Neutrophil (primary cell): ENCODE measurements at regions not wholly inside any gene's neighbourhood (a gene's known extent, or its start where the extent isn't known, plus 50 kb on each side); places are given as distances from the start of the nearest gene placed in this dataset.

Experiments
- H3K27ac ChIP-seq: fragments of 200-600 bp; sonication (generic); 2 replicates; pipeline ENCODE4 v1.5.1; 2016; ENCODE audit warnings: mild to moderate bottlenecking, moderate library complexity
- H3K27me3 ChIP-seq: fragments of 200-600 bp; sonication (generic); 2 replicates; pipeline ENCODE4 v1.6.0; 2016; ENCODE audit warnings: mild to moderate bottlenecking
- H3K36me3 ChIP-seq: fragments of 200-600 bp; sonication (generic); 2 replicates; pipeline ENCODE4 v1.5.1; 2017
- H3K4me1 ChIP-seq, 2 experiments: fragments of 200-600 bp in 1 of 2; sonication (generic) in 1 of 2; 1 replicate in 1 of 2; 2 replicates in 1 of 2; pipeline versions ENCODE4 v1.5.1 to v1.6.1; 2013 to 2016; ENCODE audit warnings: low read depth in 1 of 2, low read length in 1 of 2, mild to moderate bottlenecking in 1 of 2, moderate library complexity in 1 of 2; ENCODE audit not compliant: control insufficient read depth in 1 of 2, insufficient read depth in 1 of 2
- H3K4me3 ChIP-seq, 2 experiments: fragments of 200-600 bp in 1 of 2; sonication (generic) in 1 of 2; 1 replicate in 1 of 2; 2 replicates in 1 of 2; pipeline ENCODE4 v1.5.1; 2013 to 2016; ENCODE audit warnings: low read depth in 1 of 2, low read length in 1 of 2, mild to moderate bottlenecking in 1 of 2, moderate library complexity in 1 of 2
- H3K9me3 ChIP-seq: fragments of 200-600 bp; sonication (generic); 2 replicates; pipeline ENCODE4 v1.5.1; 2016
- CTCF ChIP-seq: fragments of 200-600 bp; sonication (generic); IDR thresholded peaks from 2 replicates; pipeline ENCODE4 v1.5.1; 2016; ENCODE audit warnings: antibody characterized with exemption

- no peaks in the 10 kb centered on the region for H3K9me3 ChIP-seq
- H3K36me3 ChIP-seq = no peaks in the 10 kb centered on the region
- H3K4me1 ChIP-seq = peaks cover 0 to 5% of the 10 kb centered on the region in 2 experiments
- H3K27ac ChIP-seq = peak overlapping the region; percentile 51
- no peak overlapping the region for H3K4me3 ChIP-seq
- H3K27me3 ChIP-seq = peaks cover 18% of the 10 kb centered on the region
- TF ChIP-seq CTCF = no peak
Observed at GRCh38 chr15:69603369-69604071, 150.9 kb downstream of the RPLP1 start.

- Histone ChIP-seq H3K27me3 (peaks cover 13% of the 10 kb centered on the region), H3K36me3 (no peaks in the 10 kb centered on the region), H3K4me1 (peaks cover 0 to 5% of the 10 kb centered on the region in 2 experiments), H3K4me3 (no peak overlapping the region), H3K27ac (peak overlapping the region; percentile 51), H3K9me3 (no peaks in the 10 kb centered on the region)
- no peak for TF ChIP-seq CTCF
Observed at GRCh38 chr15:69604072-69604411, 151.4 kb downstream of the RPLP1 start.

GRCh38 chr15:69606144-69606543 is 153.5 kb downstream of the RPLP1 start:
- no peaks in the 10 kb centered on the region for H3K36me3 ChIP-seq
- no peaks in the 10 kb centered on the region for H3K9me3 ChIP-seq

GRCh38 chr15:69606921-69607500 is 154.4 kb downstream of the RPLP1 start:
- Histone ChIP-seq H3K36me3 (no peaks in the 10 kb centered on the region), H3K4me3 (no peak overlapping the region), H3K9me3 (no peaks in the 10 kb centered on the region), H3K27me3 (no peaks in the 10 kb centered on the region), H3K4me1 (peaks cover 6 to 21% of the 10 kb centered on the region in 2 experiments), H3K27ac (no peak overlapping the region)
- TF ChIP-seq CTCF = no peak

More at GRCh38 chr15:69606144-69606543, 153.5 kb downstream of the RPLP1 start:
- Histone ChIP-seq H3K27me3 (no peaks in the 10 kb centered on the region), H3K4me3 (no peak overlapping the region), H3K4me1 (peaks cover 6 to 21% of the 10 kb centered on the region in 2 experiments), H3K27ac (no peak overlapping the region)
- no peak for TF ChIP-seq CTCF

GRCh38 chr15:69608661-69609060 is 156.0 kb downstream of the RPLP1 start:
- Histone ChIP-seq H3K4me1 (peaks cover 6 to 21% of the 10 kb centered on the region in 2 experiments), H3K27ac (no peak overlapping the region), H3K9me3 (no peaks in the 10 kb centered on the region)

More at GRCh38 chr15:69608661-69609060, 156.0 kb downstream of the RPLP1 start:
- H3K36me3 ChIP-seq = no peaks in the 10 kb centered on the region
- H3K4me3 ChIP-seq = no peak overlapping the region
- no peaks in the 10 kb centered on the region for H3K27me3 ChIP-seq
- TF ChIP-seq CTCF = no peak
